LoVo (cell line): ENCODE measurements at regions not wholly inside any gene's neighbourhood (a gene's known extent, or its start where the extent isn't known, plus 50 kb on each side); places are given as distances from the start of the nearest gene placed in this dataset.
"Not testable (repeated sequence)": the region's sequence is repeated elsewhere in the genome, so short reads cannot be mapped to it uniquely, and the experiment has no call there.

ENCODE experiments used
- DNase-seq: peaks from one replicate; pipeline ENCODE4 v3.0.0-alpha.2; 2016; ENCODE audit warnings: low spot score

GRCh38 chr22:27253108-27253902, 548.3 kb downstream of the MN1 start:
- no peak for DNase-seq

DNA sequence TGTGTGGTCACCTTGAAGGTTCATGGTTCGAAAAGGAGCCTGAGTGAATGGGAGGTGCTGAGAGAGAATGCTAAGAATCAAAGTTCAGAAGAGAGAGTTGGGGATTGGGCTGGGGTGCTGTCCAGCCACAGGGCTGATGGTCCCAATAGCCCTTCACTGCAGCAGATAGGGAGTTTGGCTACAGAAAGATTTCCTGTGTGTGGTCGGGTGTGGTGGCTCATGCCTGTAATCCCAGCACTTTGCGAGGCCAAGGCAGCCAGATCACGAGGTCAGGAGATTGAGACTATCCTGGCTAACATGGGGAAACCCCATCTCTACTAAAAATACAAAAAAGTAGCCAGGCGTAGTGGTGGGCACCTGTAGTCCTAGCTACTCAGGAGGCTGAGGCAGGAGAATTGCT, 547.5 kb downstream of the MN1 start:
- DNase-seq, result not testable (repeated sequence)

DNA sequence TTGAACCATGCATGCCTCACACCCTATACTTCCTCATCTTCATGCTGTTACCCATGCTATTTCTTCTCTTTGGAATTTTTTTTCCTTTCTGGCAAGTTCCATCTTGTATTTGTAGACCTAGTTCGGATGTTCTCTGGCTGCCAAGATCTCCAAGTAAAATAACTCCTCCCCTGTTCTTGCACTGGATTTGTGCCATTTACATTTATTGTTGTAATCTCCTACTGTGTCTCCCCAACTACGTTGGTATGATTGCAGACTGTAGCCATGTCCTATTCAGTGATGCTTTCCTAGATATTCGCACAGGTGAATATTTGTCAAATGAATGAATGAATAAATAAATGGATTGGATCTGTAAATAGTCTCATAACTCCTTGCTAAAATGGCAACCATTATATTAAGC, 546.0 kb downstream of the MN1 start:
- no peak for DNase-seq

- DNase-seq, result no peak
Observed at GRCh38 chr22:27257987-27258386, 543.6 kb downstream of the MN1 start.

DNA sequence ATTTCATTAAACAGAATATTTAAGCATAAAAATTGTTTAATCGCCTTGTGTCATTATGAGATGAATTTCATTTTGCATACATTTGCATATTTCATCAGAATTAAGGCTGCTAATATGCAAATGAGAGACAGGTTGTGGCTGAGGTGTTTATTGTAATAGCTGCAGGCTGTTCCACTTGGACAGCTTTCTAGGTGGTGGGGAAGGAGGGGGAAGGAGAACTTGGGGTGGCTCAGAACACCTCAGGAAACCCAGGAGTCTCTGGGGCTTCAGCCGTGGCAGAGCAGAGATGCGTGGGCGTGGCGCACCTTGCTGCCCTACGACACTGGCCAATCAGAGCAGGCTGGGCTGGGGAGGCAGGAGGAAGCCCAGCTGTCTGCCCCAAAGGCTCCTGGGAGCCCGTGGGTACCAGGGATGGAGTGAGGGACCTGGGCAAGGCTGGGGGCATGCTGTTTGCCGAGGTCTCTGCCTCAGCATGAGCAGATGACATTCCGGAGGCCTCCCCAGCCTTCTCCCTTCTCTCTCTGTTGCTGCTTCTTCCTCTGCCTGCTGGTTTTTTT, 542.9 kb downstream of the MN1 start:
- DNase-seq, result no peak

DNA sequence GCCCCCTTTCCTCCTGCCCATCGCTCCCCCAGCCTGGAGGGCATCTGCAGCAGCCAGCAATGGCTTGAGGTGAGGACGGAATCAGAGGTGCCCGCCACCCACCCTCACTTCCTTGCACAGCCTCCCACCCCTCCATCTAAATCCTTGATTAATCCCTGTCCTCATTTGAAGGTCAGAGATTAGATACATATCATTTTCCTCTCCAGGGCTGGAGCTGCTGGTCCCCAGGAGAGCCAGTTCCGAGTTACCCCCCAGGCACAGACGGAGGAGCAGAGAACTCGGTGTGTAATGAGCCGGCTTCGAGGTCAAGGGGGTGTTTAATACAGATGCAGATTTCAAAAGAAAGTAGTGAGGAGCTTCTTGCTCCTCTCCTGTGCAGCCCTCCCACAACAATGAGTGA, 542.1 kb downstream of the MN1 start:
- DNase-seq, result no peak

GRCh38 chr22:27260087-27260698, 541.4 kb downstream of the MN1 start:
- DNase-seq, result no peak

- DNase-seq, result no peak
Observed at GRCh38 chr22:27262361-27262760, 539.2 kb downstream of the MN1 start.

- DNase-seq, result no peak
Observed at GRCh38 chr22:27264184-27264583, 537.4 kb downstream of the MN1 start.

DNA sequence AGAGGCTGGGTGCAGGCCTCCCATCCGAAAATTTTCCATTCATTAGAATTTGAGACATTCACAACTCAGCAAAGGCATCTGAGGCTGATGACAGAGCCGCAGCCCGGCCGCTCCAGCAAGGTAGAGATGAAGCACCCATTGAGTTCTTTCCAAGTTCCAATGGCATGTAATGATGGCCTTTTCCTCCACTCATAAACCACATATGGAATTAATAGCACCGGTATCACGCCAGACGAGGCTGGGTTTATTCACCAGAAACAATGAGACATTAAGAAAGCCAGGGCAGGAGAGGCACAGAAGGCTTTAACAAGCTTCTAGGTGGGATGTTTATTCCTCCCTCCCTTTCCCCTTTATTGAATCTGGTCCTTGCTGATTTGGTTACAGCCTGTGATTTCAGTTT, 534.4 kb downstream of the MN1 start:
- no peak for DNase-seq

DNA sequence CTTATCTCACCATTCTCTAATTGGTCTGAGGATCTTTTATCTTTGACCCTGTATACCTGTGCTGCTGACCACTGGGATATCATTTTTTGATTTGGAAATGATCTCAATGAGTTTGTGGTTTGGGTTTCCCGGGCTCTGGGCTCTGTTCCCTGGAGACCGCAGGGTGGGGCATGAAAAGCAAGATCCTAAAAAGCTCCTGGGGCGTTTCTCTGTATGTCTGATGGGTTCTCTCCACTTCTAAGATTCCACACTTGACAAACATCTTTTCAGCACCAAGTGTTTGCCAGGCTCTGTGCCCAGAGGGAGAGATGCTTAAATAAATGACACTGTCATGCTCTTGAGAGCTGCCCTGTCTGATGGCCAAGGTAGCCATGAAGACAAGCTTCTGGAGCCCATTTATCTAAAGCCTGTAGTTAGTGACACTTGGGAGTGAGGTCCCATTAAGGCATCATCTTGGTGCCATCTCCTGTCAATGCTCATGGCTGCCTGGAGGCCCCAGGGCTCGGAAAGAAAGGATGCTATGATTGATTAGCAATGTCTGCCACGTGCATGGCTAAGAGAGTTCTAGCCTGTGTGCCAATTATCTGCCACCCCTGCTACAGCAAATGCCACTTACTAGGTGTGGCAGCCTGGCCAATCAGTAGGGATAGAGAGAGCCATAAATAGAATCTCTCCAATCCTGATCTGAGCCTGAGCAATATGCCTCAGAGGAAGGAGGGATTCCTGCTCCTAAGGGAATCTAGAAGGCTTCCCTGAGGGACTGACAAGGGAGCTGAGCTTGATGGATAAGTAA, 531.6 kb downstream of the MN1 start:
- no peak for DNase-seq

- DNase-seq, result no peak
Observed at GRCh38 chr22:27270818-27271510, 530.6 kb downstream of the MN1 start.

GRCh38 chr22:27273436-27273835, 528.1 kb downstream of the MN1 start:
- DNase-seq, result no peak

GRCh38 chr22:27273853-27274252, 527.7 kb downstream of the MN1 start:
- no peak for DNase-seq

DNA sequence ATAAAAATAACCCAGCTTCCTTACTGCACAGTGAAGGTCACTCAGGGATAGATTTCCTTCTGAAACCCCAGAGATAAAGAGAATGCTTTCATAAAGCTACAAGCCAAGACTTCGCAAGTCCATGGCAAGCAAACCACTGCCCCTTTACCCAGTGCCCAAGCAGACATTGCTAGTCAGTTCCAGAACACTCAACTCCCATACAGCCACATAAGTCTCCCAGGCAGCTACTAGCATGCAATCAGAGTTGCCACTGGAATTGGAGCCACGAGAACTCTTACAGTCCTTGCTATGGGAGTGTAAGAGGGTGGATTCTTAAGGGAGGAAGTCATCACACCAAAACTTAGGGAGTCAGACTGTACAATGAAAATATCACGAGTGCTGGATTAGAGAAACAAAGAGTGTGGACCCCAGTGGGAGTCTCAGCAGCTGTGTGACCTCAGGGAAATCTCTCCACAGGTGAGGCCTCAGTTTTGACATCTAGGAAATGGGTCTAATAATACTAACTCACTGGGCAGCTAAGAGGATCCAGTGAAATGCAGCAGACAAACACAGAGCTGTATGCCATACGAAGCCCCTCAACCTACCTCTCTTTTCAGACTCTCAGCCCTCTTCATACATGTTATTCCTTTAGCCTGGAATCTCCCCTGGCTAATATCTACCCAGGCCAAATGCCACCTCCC, 526.6 kb downstream of the MN1 start:
- no peak for DNase-seq

DNA sequence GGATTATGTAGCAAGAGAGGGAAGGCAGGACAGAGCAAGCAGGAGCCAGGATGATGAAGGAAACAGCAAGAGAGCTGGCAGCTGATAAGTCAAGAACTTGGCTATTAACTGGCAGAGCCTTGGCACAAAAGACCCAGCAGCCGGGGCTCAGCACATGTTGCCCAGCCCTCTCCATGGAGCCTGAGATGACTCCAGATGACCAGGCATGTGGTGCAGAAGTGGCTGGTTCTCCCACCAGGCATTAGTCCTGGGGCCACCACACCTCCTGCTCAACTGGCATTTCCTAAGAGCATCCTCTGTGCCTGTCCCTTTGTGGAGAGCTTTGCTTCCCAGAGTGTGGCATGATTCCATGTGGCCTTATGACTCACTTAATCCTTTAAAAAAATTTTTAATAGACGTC, 522.6 kb downstream of the MN1 start:
- DNase-seq, result peak; percentile 20

GRCh38 chr22:27283240-27283639, 518.3 kb downstream of the MN1 start:
- DNase-seq, result no peak

- DNase-seq, result no peak
Observed at GRCh38 chr22:27283714-27284113, 517.8 kb downstream of the MN1 start.

GRCh38 chr22:27284324-27284723, 517.2 kb downstream of the MN1 start:
- no peak for DNase-seq

DNA sequence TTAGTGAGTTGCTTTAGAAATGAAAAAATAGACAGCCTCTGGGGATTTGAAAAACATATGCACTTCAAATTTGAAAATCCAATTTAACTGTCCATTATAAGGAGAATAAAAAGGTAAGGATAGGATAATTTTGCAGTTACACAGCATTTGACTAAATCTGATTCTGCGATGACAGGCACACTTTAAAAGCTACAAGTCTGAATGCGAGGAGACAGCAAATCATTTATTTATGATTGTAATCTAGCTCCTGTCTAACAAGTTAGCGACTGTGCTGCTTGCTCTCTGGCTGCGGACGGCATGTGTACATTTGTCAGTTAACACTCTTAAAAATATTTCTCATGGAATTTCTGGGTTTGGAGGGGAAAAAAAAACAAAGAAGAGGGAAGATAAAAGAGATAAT, 514.8 kb downstream of the MN1 start:
- DNase-seq, result no peak

GRCh38 chr22:27292542-27293299, 508.8 kb downstream of the MN1 start:
- DNase-seq, result no peak
